ENCODE measurements at regions not wholly inside any gene's neighbourhood (a gene's known extent, or its start where the extent isn't known, plus 50 kb on each side); places are given as distances from the start of the nearest gene placed in this dataset.

DNA sequence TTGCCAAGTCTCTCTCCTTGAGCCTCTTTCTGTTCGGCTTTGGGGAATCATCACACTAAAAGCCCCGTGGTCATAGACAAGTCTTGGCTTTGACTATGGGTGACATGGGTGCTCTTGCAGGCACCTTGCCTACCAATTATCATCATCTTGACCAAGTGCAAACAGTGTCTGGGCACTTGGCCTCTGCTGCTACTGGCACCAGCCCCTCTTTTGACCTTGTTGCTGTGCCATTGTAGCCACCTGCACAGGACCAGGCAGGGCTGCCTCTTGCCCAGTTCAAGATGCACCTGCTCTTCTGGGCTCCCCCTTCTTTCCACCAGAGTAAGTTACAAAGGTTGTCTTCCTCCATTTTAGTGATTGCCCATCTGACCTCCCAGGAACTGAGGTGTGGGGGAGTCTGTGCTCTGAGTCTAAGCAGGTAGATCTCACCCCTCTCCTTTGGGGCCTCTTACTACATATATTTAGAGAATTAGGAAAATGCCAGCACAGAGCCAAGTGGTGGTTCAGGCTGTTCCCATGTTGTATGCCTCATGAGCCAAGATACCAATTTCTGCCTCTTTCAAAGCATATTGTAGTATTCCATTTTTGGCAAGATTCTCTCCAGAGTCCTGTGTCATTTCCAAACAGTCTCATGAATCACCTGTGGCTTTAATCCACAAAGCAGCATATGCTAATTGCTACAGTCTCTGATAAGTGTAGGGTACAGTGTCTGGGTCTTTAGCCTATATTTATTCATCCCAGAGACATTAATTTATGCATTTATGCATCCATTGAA lies 142.9 kb upstream of the DAP start:
- H3K4me1 ChIP-seq (replicated peaks in 1 of 2), result no peaks in the 10 kb centered on the region
- H3K9me3 ChIP-seq (replicated peaks in 1 of 3), result no peaks in the 10 kb centered on the region
- intact Hi-C loops (cut with DNase I), result no loop called here
- TF ChIP-seq, protein P1, sequence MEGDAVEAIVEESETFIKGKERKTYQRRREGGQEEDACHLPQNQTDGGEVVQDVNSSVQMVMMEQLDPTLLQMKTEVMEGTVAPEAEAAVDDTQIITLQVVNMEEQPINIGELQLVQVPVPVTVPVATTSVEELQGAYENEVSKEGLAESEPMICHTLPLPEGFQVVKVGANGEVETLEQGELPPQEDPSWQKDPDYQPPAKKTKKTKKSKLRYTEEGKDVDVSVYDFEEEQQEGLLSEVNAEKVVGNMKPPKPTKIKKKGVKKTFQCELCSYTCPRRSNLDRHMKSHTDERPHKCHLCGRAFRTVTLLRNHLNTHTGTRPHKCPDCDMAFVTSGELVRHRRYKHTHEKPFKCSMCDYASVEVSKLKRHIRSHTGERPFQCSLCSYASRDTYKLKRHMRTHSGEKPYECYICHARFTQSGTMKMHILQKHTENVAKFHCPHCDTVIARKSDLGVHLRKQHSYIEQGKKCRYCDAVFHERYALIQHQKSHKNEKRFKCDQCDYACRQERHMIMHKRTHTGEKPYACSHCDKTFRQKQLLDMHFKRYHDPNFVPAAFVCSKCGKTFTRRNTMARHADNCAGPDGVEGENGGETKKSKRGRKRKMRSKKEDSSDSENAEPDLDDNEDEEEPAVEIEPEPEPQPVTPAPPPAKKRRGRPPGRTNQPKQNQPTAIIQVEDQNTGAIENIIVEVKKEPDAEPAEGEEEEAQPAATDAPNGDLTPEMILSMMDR (IDR thresholded peaks at IDR 0.05), result no peak
- no peak for TF ChIP-seq POLR2A (IDR thresholded peaks at IDR 0.05)
- no peak overlapping the region for H3K27ac ChIP-seq
- no peaks in the 10 kb centered on the region for H3K27me3 ChIP-seq
- H3K36me3 ChIP-seq (replicated peaks in 1 of 2), result no peaks in the 10 kb centered on the region
- no peak overlapping the region for H3K4me3 ChIP-seq
- DNase-seq, result no peak
- 81 to 94% (median 87%) methylated on average over 2 of the region's 2 CpGs for WGBS, 4 donors

DNA sequence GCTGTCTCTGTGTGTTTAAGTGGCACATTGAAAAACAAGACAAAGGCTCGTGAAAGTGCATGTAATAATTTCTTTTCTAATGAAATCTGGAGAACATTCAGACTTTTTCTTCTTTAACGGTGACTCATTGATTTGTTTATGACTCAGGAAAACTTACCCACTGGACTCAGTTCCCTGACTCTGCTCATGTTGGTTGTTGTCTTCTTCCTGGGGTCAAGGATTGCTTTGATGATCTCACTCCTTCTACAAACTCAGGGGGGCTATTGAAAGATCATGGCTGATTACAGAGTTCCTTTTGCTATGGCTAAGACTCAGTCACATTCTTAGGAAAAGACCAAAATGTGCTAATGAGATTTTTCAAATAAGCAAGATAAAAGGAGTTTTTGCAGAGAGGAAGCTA lies 141.1 kb upstream of the DAP start:
- TF ChIP-seq, protein P1 (IDR thresholded peaks at IDR 0.05), result no peak
- no peak for TF ChIP-seq POLR2A (IDR thresholded peaks at IDR 0.05)
- no peak for DNase-seq
- Histone ChIP-seq H3K4me3 (no peak overlapping the region), H3K36me3 (replicated peaks in 1 of 2) (no peaks in the 10 kb centered on the region), H3K4me1 (replicated peaks in 1 of 2) (no peaks in the 10 kb centered on the region), H3K9me3 (replicated peaks in 1 of 3) (no peaks in the 10 kb centered on the region), H3K27me3 (no peaks in the 10 kb centered on the region), H3K27ac (peak overlapping the region in 1 of 5 donors; percentile 49)
- 28 to 47% (median 33%) methylated on average over 2 of the region's 2 CpGs for WGBS, 4 donors
- intact Hi-C loops (cut with DNase I), result no loop called here

DNA sequence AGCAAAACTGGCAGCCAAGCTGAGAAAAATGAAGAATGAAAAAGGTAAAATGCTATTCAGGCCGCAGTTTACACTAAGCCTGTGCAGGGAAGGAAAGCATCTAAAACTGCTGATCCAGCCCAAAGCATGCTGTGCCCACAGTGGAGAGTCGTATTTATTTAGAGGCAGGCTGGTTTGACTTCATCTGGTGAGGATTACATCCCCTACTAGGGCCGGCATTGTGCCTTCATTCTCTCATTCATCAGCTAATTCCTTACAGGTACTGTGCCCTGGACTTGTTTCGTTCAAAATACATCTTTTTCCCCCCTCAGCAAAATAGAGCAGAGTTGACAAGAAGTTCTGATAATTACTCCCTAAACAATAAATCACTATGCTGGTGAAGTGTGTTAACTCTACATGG lies 137.5 kb upstream of the DAP start:
- 78 to 87% (median 80%) methylated on average over 4 of the region's 4 CpGs for WGBS, 4 donors
- intact Hi-C loops (cut with DNase I), result no loop called here
- TF ChIP-seq, protein P1 (IDR thresholded peaks at IDR 0.05), result no peak
- TF ChIP-seq POLR2A (IDR thresholded peaks at IDR 0.05), result no peak
- Histone ChIP-seq H3K27me3 (no peaks in the 10 kb centered on the region), H3K4me1 (replicated peaks in 1 of 2) (no peaks in the 10 kb centered on the region), H3K27ac (no peak overlapping the region), H3K4me3 (no peak overlapping the region), H3K36me3 (replicated peaks in 1 of 2) (no peaks in the 10 kb centered on the region), H3K9me3 (replicated peaks in 1 of 3) (no peaks in the 10 kb centered on the region)
- DNase-seq, result no peak

DNA sequence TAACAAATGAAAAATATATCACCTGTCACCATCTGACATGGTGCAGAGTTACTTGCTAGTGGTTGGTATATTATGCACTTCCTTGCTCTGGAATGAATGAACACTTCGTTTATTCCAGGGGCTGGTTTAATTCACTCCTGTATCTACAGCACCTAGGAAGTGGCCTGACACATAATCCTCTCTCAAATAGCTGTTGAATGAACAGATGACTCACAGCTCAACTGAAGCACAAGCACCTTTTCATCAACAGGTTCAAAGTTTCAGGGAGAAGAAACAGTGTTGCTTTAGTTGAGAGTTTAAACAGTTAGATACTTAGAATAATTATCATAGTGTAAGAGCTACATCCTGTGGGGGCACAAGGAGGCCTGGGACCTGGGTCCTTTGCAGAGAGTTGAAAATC lies 135.0 kb upstream of the DAP start:
- H3K27ac ChIP-seq, result no peak overlapping the region
- no peaks in the 10 kb centered on the region for H3K9me3 ChIP-seq (replicated peaks in 1 of 3)
- WGBS, 4 donors, result 53 to 82% (median 69%) methylated on average over 1 of the region's 1 CpG
- TF ChIP-seq, protein P1 (IDR thresholded peaks at IDR 0.05), result no peak
- TF ChIP-seq POLR2A (IDR thresholded peaks at IDR 0.05), result no peak
- H3K4me3 ChIP-seq, result no peak overlapping the region
- H3K4me1 ChIP-seq (replicated peaks in 1 of 2), result no peaks in the 10 kb centered on the region
- DNase-seq, result no peak
- H3K36me3 ChIP-seq (replicated peaks in 1 of 2), result no peaks in the 10 kb centered on the region
- intact Hi-C loops (cut with DNase I), result no loop called here
- no peaks in the 10 kb centered on the region for H3K27me3 ChIP-seq
